CD14-positive monocyte (primary cell): ENCODE measurements at regions not wholly inside any gene's neighbourhood (a gene's known extent, or its start where the extent isn't known, plus 50 kb on each side); places are given as distances from the start of the nearest gene placed in this dataset.

Source experiments
- DNase-seq, 3 donors: peaks; one replicate each; pipeline ENCODE4 v3.0.0-alpha.2; 2011 to 2022
- H2AFZ ChIP-seq: 2 replicates; pipeline ENCODE4 v1.6.0; 2012; ENCODE audit warnings: mild to moderate bottlenecking, low read depth, low read length, inconsistent platforms; ENCODE audit not compliant: insufficient read depth, poor library complexity, severe bottlenecking
- H3K27ac ChIP-seq, 2 donors: 1 replicate in 1 of 2; 2 replicates in 1 of 2; pipeline ENCODE4 v1.5.1; 2012 to 2013; ENCODE audit warnings: low read length in 2 of 2, control low read depth in 1 of 2, inconsistent platforms in 1 of 2, low read depth in 1 of 2, mild to moderate bottlenecking in 1 of 2
- H3K27me3 ChIP-seq, 2 donors: one replicate each; pipeline versions ENCODE4 v1.6.0 to v1.6.1; 2011 to 2013; ENCODE audit warnings: low read length in 2 of 2; ENCODE audit not compliant: control insufficient read depth in 2 of 2, insufficient read depth in 2 of 2
- H3K36me3 ChIP-seq, 2 donors: replicated peaks in 1 of 2; 1 replicate in 1 of 2; 2 replicates in 1 of 2; pipeline versions ENCODE4 v1.5.1 to v1.6.1; 2012 to 2013; ENCODE audit warnings: low read length in 2 of 2, control low read depth in 1 of 2, inconsistent platforms in 1 of 2, mild to moderate bottlenecking in 1 of 2; ENCODE audit not compliant: insufficient read depth in 2 of 2, control insufficient read depth in 1 of 2
- H3K4me1 ChIP-seq, 2 donors: 1 replicate in 1 of 2; 2 replicates in 1 of 2; pipeline versions ENCODE4 v1.5.1 to v1.6.1; 2012 to 2013; ENCODE audit warnings: low read length in 2 of 2, control low read depth in 1 of 2, inconsistent platforms in 1 of 2, mild to moderate bottlenecking in 1 of 2, moderate library complexity in 1 of 2; ENCODE audit not compliant: insufficient read depth in 2 of 2, control insufficient read depth in 1 of 2
- H3K4me2 ChIP-seq: replicated peaks from 2 replicates; pipeline ENCODE3; 2012; ENCODE audit warnings: low read length, moderate library complexity, mild to moderate bottlenecking; ENCODE audit not compliant: poor library complexity, severe bottlenecking; ENCODE audit errors: extremely low read depth
- H3K4me3 ChIP-seq, 3 experiments: fragments of 200-600 bp in 1 of 3; sonication (generic) in 1 of 3; replicated peaks in 1 of 3; 1 replicate in 2 of 3; 2 replicates in 1 of 3; pipeline ENCODE4 v1.5.1; 2011 to 2013; ENCODE audit warnings: low read length in 3 of 3, mild to moderate bottlenecking in 3 of 3, control low read depth in 2 of 3, low read depth in 2 of 3, inconsistent platforms in 1 of 3, moderate library complexity in 1 of 3
- H3K79me2 ChIP-seq: 2 replicates; pipeline ENCODE4 v1.6.0; 2012; ENCODE audit warnings: mild to moderate bottlenecking, control low read depth, inconsistent platforms, low read length, moderate library complexity; ENCODE audit not compliant: insufficient read depth
- H3K9ac ChIP-seq: 2 replicates; pipeline ENCODE4 v1.6.0; 2017; ENCODE audit warnings: low read length, mild to moderate bottlenecking; ENCODE audit not compliant: insufficient read depth, poor library complexity, severe bottlenecking
- H3K9me3 ChIP-seq, 2 donors: replicated peaks in 1 of 2; 1 replicate in 1 of 2; 2 replicates in 1 of 2; pipeline versions ENCODE4 v1.5.1 to v1.6.1; 2012 to 2013; ENCODE audit warnings: low read length in 2 of 2, control low read depth in 1 of 2; ENCODE audit not compliant: control insufficient read depth in 1 of 2, insufficient read depth in 1 of 2
- H4K20me1 ChIP-seq: 2 replicates; pipeline ENCODE4 v1.6.0; 2012; ENCODE audit warnings: mild to moderate bottlenecking, low read length, control low read depth, moderate library complexity; ENCODE audit not compliant: insufficient read depth
- H3K27ac Mint-ChIP-seq, 7 donors: one replicate each; pipeline ENCODE4 v1.8.0; 2020; ENCODE audit warnings: mild to moderate bottlenecking in 7 of 7, mixed read lengths in 7 of 7, moderate library complexity in 6 of 7, inconsistent platforms in 2 of 7
- H3K27me3 Mint-ChIP-seq, 3 donors: one replicate each; pipeline ENCODE4 v1.8.0; 2021 to 2022; ENCODE audit warnings: low read depth in 3 of 3, mild to moderate bottlenecking in 3 of 3, mixed read lengths in 3 of 3, moderate library complexity in 3 of 3, inconsistent platforms in 1 of 3
- H3K36me3 Mint-ChIP-seq, 2 donors: one replicate each; pipeline ENCODE4 v1.8.0; 2020; ENCODE audit warnings: mixed read lengths in 2 of 2, inconsistent platforms in 1 of 2, mild to moderate bottlenecking in 1 of 2
- H3K4me1 Mint-ChIP-seq: one replicate; pipeline ENCODE4 v1.8.0; 2020; ENCODE audit warnings: mild to moderate bottlenecking, mixed read lengths
- H3K4me3 Mint-ChIP-seq, 2 donors: one replicate each; pipeline ENCODE4 v1.8.0; 2020; ENCODE audit warnings: mild to moderate bottlenecking in 2 of 2, mixed read lengths in 2 of 2, moderate library complexity in 1 of 2
- H3K9me3 Mint-ChIP-seq, 7 donors: one replicate each; pipeline ENCODE4 v1.8.0; 2020 to 2022; ENCODE audit warnings: mixed read lengths in 7 of 7, mild to moderate bottlenecking in 6 of 7, moderate library complexity in 6 of 7, inconsistent platforms in 2 of 7
- CTCF ChIP-seq: fragments of 200-600 bp; IDR thresholded peaks from one replicate; pipeline ENCODE4 v1.8.0; 2022; ENCODE audit warnings: antibody characterized with exemption, mild to moderate bottlenecking
- WGBS: methylation state at CpG from one replicate; pipeline ENCODE4 v1.1.5; 2013; ENCODE audit warnings: missing lambda C conversion rate; ENCODE audit not compliant: insufficient coverage; 5-methylcytosine and 5-hydroxymethylcytosine counted together
- intact Hi-C, 2 donors: fragments of 100-400 bp; cut with micrococcal nuclease; formaldehyde crosslinking; loops; one replicate each; pipeline versions ENCODE4 v1.15.0 to v1.15.1; 2023

- no peak overlapping the region for H3K27ac Mint-ChIP-seq
- no peak overlapping the region for H3K9ac ChIP-seq
- intact Hi-C loops: no loop called here
- TF ChIP-seq CTCF: no peak
- no peaks in the 10 kb centered on the region for H3K4me1 ChIP-seq
- H3K4me3 ChIP-seq: no peak overlapping the region
- H3K36me3 Mint-ChIP-seq: no peaks in the 10 kb centered on the region
- no peaks in the 10 kb centered on the region for H3K27me3 Mint-ChIP-seq
- no peak overlapping the region for H2AFZ ChIP-seq
- H3K4me2 ChIP-seq: no peak overlapping the region
- no peaks in the 10 kb centered on the region for H3K9me3 ChIP-seq
- H3K9me3 Mint-ChIP-seq: peaks cover 0 to 3% (median 0%) of the 10 kb centered on the region in 7 donors
- WGBS: no CpG with 5 or more reads among the region's 1 CpG
- no peaks in the 10 kb centered on the region for H4K20me1 ChIP-seq
- no peaks in the 10 kb centered on the region for H3K79me2 ChIP-seq
- H3K4me3 Mint-ChIP-seq: no peak overlapping the region
- no peaks in the 10 kb centered on the region for H3K36me3 ChIP-seq
- no peaks in the 10 kb centered on the region for H3K4me1 Mint-ChIP-seq
- no peak overlapping the region for H3K27ac ChIP-seq
- no peak for DNase-seq
- no peaks in the 10 kb centered on the region for H3K27me3 ChIP-seq
These were observed 121.1 kb upstream of the GHR start for GRCh38 chr5:42302186-42302585.

GRCh38 chr5:42306287-42306686, 117.0 kb upstream of the GHR start:
- H3K4me3 Mint-ChIP-seq: no peak overlapping the region
- H3K27me3 Mint-ChIP-seq: peaks cover 0 to 2% (median 0%) of the 10 kb centered on the region in 3 donors
- Histone ChIP-seq H3K9me3 (no peaks in the 10 kb centered on the region), H3K36me3 (no peaks in the 10 kb centered on the region), H2AFZ (no peak overlapping the region), H3K9ac (no peak overlapping the region), H3K4me1 (no peaks in the 10 kb centered on the region), H3K4me2 (no peak overlapping the region), H3K27ac (no peak overlapping the region), H3K79me2 (no peaks in the 10 kb centered on the region), H3K4me3 (no peak overlapping the region), H3K27me3 (no peaks in the 10 kb centered on the region), H4K20me1 (no peaks in the 10 kb centered on the region)
- no peak for TF ChIP-seq CTCF
- intact Hi-C loops: no loop called here
- H3K9me3 Mint-ChIP-seq: peaks cover 0 to 1% (median 0%) of the 10 kb centered on the region in 7 donors
- H3K27ac Mint-ChIP-seq: no peak overlapping the region
- no peak for DNase-seq
- no peaks in the 10 kb centered on the region for H3K4me1 Mint-ChIP-seq
- no peaks in the 10 kb centered on the region for H3K36me3 Mint-ChIP-seq
- 0% methylated on average over 1 of the region's 1 CpG for WGBS
